Neural progenitor cell (in vitro differentiated cells): ENCODE measurements at regions not wholly inside any gene's neighbourhood (a gene's known extent, or its start where the extent isn't known, plus 50 kb on each side); places are given as distances from the start of the nearest gene placed in this dataset.

ENCODE experiments used
- EZH2 ChIP-seq: fragments of 200-600 bp; sonication (generic); IDR thresholded peaks from 2 replicates; pipeline ENCODE4 v1.6.1; 2017; ENCODE audit warnings: antibody characterized with exemption, mild to moderate bottlenecking, moderate library complexity
- EZH2phosphoT487 ChIP-seq: fragments of 200-600 bp; sonication (generic); IDR thresholded peaks from 2 replicates; pipeline ENCODE4 v1.6.1; 2017; ENCODE audit warnings: antibody characterized with exemption
- TF ChIP-seq, protein P1 (sequence below): fragments of 200-600 bp; sonication (generic); IDR thresholded peaks from 2 replicates; pipeline ENCODE4 v1.5.1; 2017; ENCODE audit warnings: antibody characterized with exemption, mild to moderate bottlenecking

- TF ChIP-seq, protein P1, sequence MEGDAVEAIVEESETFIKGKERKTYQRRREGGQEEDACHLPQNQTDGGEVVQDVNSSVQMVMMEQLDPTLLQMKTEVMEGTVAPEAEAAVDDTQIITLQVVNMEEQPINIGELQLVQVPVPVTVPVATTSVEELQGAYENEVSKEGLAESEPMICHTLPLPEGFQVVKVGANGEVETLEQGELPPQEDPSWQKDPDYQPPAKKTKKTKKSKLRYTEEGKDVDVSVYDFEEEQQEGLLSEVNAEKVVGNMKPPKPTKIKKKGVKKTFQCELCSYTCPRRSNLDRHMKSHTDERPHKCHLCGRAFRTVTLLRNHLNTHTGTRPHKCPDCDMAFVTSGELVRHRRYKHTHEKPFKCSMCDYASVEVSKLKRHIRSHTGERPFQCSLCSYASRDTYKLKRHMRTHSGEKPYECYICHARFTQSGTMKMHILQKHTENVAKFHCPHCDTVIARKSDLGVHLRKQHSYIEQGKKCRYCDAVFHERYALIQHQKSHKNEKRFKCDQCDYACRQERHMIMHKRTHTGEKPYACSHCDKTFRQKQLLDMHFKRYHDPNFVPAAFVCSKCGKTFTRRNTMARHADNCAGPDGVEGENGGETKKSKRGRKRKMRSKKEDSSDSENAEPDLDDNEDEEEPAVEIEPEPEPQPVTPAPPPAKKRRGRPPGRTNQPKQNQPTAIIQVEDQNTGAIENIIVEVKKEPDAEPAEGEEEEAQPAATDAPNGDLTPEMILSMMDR, result no peak
- TF ChIP-seq EZH2phosphoT487, result no peak
- no peak for TF ChIP-seq EZH2
These were observed 1618.7 kb downstream of the OLFM4 start for GRCh38 chr13:54647275-54647674.
